ENCODE measurements at regions not wholly inside any gene's neighbourhood (a gene's known extent, or its start where the extent isn't known, plus 50 kb on each side); places are given as distances from the start of the nearest gene placed in this dataset.

GRCh38 chr6:95417856-95418255 lies 159.5 kb upstream of the MANEA start (continued):
- no peak for TF ChIP-seq ZBTB33 (IDR thresholded peaks at IDR 0.05; ENCODE audit: extremely low read depth, insufficient replicate concordance, low read length)
- no peak for TF ChIP-seq ZFX (IDR thresholded peaks at IDR 0.05)
- TF ChIP-seq FOSL1 (IDR thresholded peaks at IDR 0.05; ENCODE audit: low read depth): no peak
- TF ChIP-seq CBX3 (IDR thresholded peaks at IDR 0.05; ENCODE audit: low read depth): no peak

GRCh38 chr6:95420792-95421191 lies 156.5 kb upstream of the MANEA start:
- CTCF ChIA-PET: no interaction called here
- H3K9ac ChIP-seq (ENCODE audit: low read length): no peak overlapping the region
- no peaks in the 10 kb centered on the region for H3K27me3 ChIP-seq (ENCODE audit: insufficient read depth, low read length)
- no peak overlapping the region for H3K4me2 ChIP-seq (ENCODE audit: low read length)
- no peak overlapping the region for H3K4me3 ChIP-seq (replicated peaks in 1 of 2; ENCODE audit: low read depth in 1 of 2, low read length in 2 of 2)
- H2AFZ ChIP-seq (ENCODE audit: low read depth, low read length, poor library complexity, severe bottlenecking): no peak overlapping the region
- no peak for ATAC-seq
- POLR2A ChIA-PET: no interaction called here
- intact Hi-C loops (cut with micrococcal nuclease): no loop called here
- DNase-seq (ENCODE audit: low read depth, low spot score): no peak
- H3K79me2 ChIP-seq (ENCODE audit: insufficient read depth, low read length): no peaks in the 10 kb centered on the region
- no peaks in the 10 kb centered on the region for H3K36me3 ChIP-seq (ENCODE audit: control insufficient read depth in 1 of 2, insufficient read depth in 2 of 2, low read length in 2 of 2)
- no peak overlapping the region for H3K27ac ChIP-seq (ENCODE audit: low read depth, low read length)
- H3K4me1 ChIP-seq (ENCODE audit: control insufficient read depth in 1 of 2, insufficient read depth in 2 of 2, low read length in 2 of 2): no peaks in the 10 kb centered on the region
- H4K20me1 ChIP-seq (ENCODE audit: insufficient read depth): no peaks in the 10 kb centered on the region
- H3K9me2 ChIP-seq (ENCODE audit: insufficient read depth): no peaks in the 10 kb centered on the region
- RAD21 ChIA-PET (ENCODE audit: low non-redundant PET in 1 of 2, low total read pairs in 2 of 2, uncharacterized antibody in 2 of 2, unreplicated experiment in 2 of 2): no interaction called here
- H3K9me3 ChIP-seq (ENCODE audit: control insufficient read depth in 1 of 2, insufficient read depth in 1 of 2, low read depth in 1 of 2, low read length in 2 of 2): peaks cover 0 to 2% of the 10 kb centered on the region in 2 experiments; a peak in 2 of 4 replicates
- no TSS peak for BruUV-seq (replicated peaks)
- TF ChIP-seq MAX (IDR thresholded peaks at IDR 0.05) (no peak), ZFX (IDR thresholded peaks at IDR 0.05) (no peak), REST (IDR thresholded peaks at IDR 0.05; ENCODE audit: low read depth) (no peak), EGR1 (IDR thresholded peaks at IDR 0.05; ENCODE audit: low read depth) (no peak), SP1 (IDR thresholded peaks at IDR 0.05; ENCODE audit: low read depth) (no peak), EZH2 (IDR thresholded peaks at IDR 0.05) (no peak), ZBTB33 (IDR thresholded peaks at IDR 0.05; ENCODE audit: extremely low read depth, insufficient replicate concordance, low read length) (no peak), JUND (IDR thresholded peaks at IDR 0.05) (no peak), POLR2A (IDR thresholded peaks at IDR 0.05; ENCODE audit: borderline replicate concordance, extremely low read depth, insufficient read depth, insufficient read length) (no peak), CTCF (IDR thresholded peaks at IDR 0.05 in 2 of 3, conservative IDR thresholded peaks at IDR 0.05 in 1 of 3; ENCODE audit: borderline replicate concordance in 1 of 3, insufficient read depth in 1 of 3, low read depth in 2 of 3, low read length in 2 of 3) (no peak), RAD21 (IDR thresholded peaks at IDR 0.05; ENCODE audit: low read depth) (no peak), SRF (IDR thresholded peaks at IDR 0.05; ENCODE audit: low read depth) (no peak), YY1 (IDR thresholded peaks at IDR 0.05; ENCODE audit: extremely low read depth, insufficient replicate concordance, low read depth, low read length) (no peak), FOSL1 (IDR thresholded peaks at IDR 0.05; ENCODE audit: low read depth) (no peak), EZH2phosphoT487 (IDR thresholded peaks at IDR 0.05; ENCODE audit: borderline replicate concordance) (no peak), ZNF274 (IDR thresholded peaks at IDR 0.05; ENCODE audit: low read depth, low read length) (no peak)
